Gastroesophageal sphincter (tissue), 4 donors: ENCODE measurements at regions not wholly inside any gene's neighbourhood (a gene's known extent, or its start where the extent isn't known, plus 50 kb on each side); places are given as distances from the start of the nearest gene placed in this dataset.

Source experiments
- ATAC-seq: fragments of 150-250 bp; one replicate; pipeline ENCODE4 v1.9.1; 2016; ENCODE audit warnings: mild to moderate bottlenecking, moderate library complexity
- H3K27ac ChIP-seq, 4 donors: fragments of 200-600 bp; sonication (generic) in 3 of 4; 1 replicate in 3 of 4; 2 replicates in 1 of 4; pipeline ENCODE4 v1.5.1; 2016 to 2019
- H3K27me3 ChIP-seq: fragments of 200-600 bp; sonication (generic); one replicate; pipeline ENCODE4 v1.5.1; 2019
- H3K36me3 ChIP-seq, 2 donors: fragments of 200-600 bp; sonication (generic); one replicate each; pipeline ENCODE4 v1.5.1; 2019; ENCODE audit warnings: control low read depth in 1 of 2
- H3K4me1 ChIP-seq, 3 donors: fragments of 200-600 bp; sonication (generic); 1 replicate in 2 of 3; 2 replicates in 1 of 3; pipeline ENCODE4 v1.5.1; 2016 to 2019; ENCODE audit warnings: control low read depth in 2 of 3
- H3K4me3 ChIP-seq, 2 donors: fragments of 200-600 bp; sonication (generic); one replicate each; pipeline ENCODE4 v1.5.1; 2019; ENCODE audit warnings: mild to moderate bottlenecking in 1 of 2, moderate library complexity in 1 of 2
- H3K9me3 ChIP-seq, 3 donors: fragments of 200-600 bp; sonication (generic); one replicate each; pipeline ENCODE4 v1.5.1; 2017 to 2019; ENCODE audit warnings: control low read depth in 2 of 3
- CTCF ChIP-seq, 4 experiments: fragments of 200-600 bp in 2 of 4; fragments of 450-650 bp in 2 of 4; sonication (generic) in 1 of 4; IDR thresholded peaks; one replicate each; pipeline ENCODE4 v1.5.1; 2017 to 2019; ENCODE audit warnings: antibody characterized with exemption in 4 of 4, mild to moderate bottlenecking in 2 of 4, moderate library complexity in 2 of 4
- EP300 ChIP-seq: sonication (generic); formaldehyde crosslinking; IDR thresholded peaks from one replicate; pipeline ENCODE4 v1.6.1; 2017; ENCODE audit warnings: antibody characterized with exemption, mild to moderate bottlenecking
- POLR2A ChIP-seq, 2 donors: fragments of 450-650 bp; IDR thresholded peaks; one replicate each; pipeline ENCODE4 v1.6.1; 2017; ENCODE audit warnings: antibody characterized with exemption in 2 of 2, mild to moderate bottlenecking in 2 of 2, moderate library complexity in 1 of 2
- POLR2AphosphoS5 ChIP-seq: sonication (generic); formaldehyde crosslinking; IDR thresholded peaks from one replicate; pipeline ENCODE4 v1.6.1; 2017; ENCODE audit warnings: antibody characterized with exemption
- WGBS, 2 donors: methylation state at CpG; one replicate each; pipeline ENCODE4 v1.1.5; 2018; ENCODE audit warnings: low coverage in 1 of 2; 5-methylcytosine and 5-hydroxymethylcytosine counted together

GRCh38 chrX:40266490-40267333, 169.0 kb upstream of the BCOR start:
- TF ChIP-seq CTCF (IDR thresholded peaks at IDR 0.05) (peak in 3 of 4 experiments; percentile 68 to 84 (median 75)), EP300 (no peak)
- Histone ChIP-seq H3K36me3 (no peaks in the 10 kb centered on the region), H3K9me3 (no peaks in the 10 kb centered on the region), H3K27ac (peak overlapping the region in 3 of 4 donors; percentile 51 to 74 (median 72)), H3K4me1 (peaks cover 0 to 17% (median 3%) of the 10 kb centered on the region in 3 donors), H3K27me3 (no peaks in the 10 kb centered on the region), H3K4me3 (peak overlapping the region; percentile 46 to 52)
- ATAC-seq = peak; percentile 82
- WGBS, 2 donors = 44% methylated on average over 5 of the region's 42 CpGs; no CpG with 5 or more reads in 1 of the 2 donors

- no peaks in the 10 kb centered on the region for H3K9me3 ChIP-seq
Observed at GRCh38 chrX:40265936-40266335, 168.2 kb upstream of the BCOR start.

GRCh38 chrX:40263014-40263560, 165.3 kb upstream of the BCOR start:
- H3K4me3 ChIP-seq = no peak overlapping the region
- no peaks in the 10 kb centered on the region for H3K9me3 ChIP-seq
- WGBS, 2 donors = 80% methylated on average over 2 of the region's 8 CpGs; no CpG with 5 or more reads in 1 of the 2 donors
- no peak for TF ChIP-seq POLR2A (IDR thresholded peaks at IDR 0.05)
- no peak for TF ChIP-seq CTCF (IDR thresholded peaks at IDR 0.05)
- TF ChIP-seq EP300 = no peak
- no peak for TF ChIP-seq POLR2AphosphoS5
- no peak overlapping the region for H3K27ac ChIP-seq
- H3K36me3 ChIP-seq = no peaks in the 10 kb centered on the region
- no peaks in the 10 kb centered on the region for H3K27me3 ChIP-seq
- H3K4me1 ChIP-seq = peaks cover 0 to 17% (median 3%) of the 10 kb centered on the region in 3 donors
- no peak for ATAC-seq

More at GRCh38 chrX:40265936-40266335, 168.2 kb upstream of the BCOR start:
- Histone ChIP-seq H3K4me1 (peaks cover 0 to 17% (median 3%) of the 10 kb centered on the region in 3 donors), H3K27me3 (no peaks in the 10 kb centered on the region), H3K4me3 (no peak overlapping the region), H3K36me3 (no peaks in the 10 kb centered on the region), H3K27ac (no peak overlapping the region)
- no peak for ATAC-seq
- TF ChIP-seq POLR2AphosphoS5 = no peak
- no peak for TF ChIP-seq EP300
- TF ChIP-seq POLR2A (IDR thresholded peaks at IDR 0.05) = no peak
- TF ChIP-seq CTCF (IDR thresholded peaks at IDR 0.05) = no peak
- WGBS, 2 donors = 41 to 89% methylated on average over 1 to 3 of the region's 7 CpGs

GRCh38 chrX:40262157-40263013, 164.6 kb upstream of the BCOR start:
- no peaks in the 10 kb centered on the region for H3K27me3 ChIP-seq
- H3K9me3 ChIP-seq = no peaks in the 10 kb centered on the region
- no peak overlapping the region for H3K4me3 ChIP-seq
- no CpG with 5 or more reads among the region's 13 CpGs for WGBS, 2 donors
- no peaks in the 10 kb centered on the region for H3K36me3 ChIP-seq
- TF ChIP-seq POLR2AphosphoS5 (peak; percentile 21), CTCF (IDR thresholded peaks at IDR 0.05) (no peak)
- no peak overlapping the region for H3K27ac ChIP-seq
- no peak for ATAC-seq
- H3K4me1 ChIP-seq = peaks cover 0 to 11% (median 2%) of the 10 kb centered on the region in 3 donors
